Neuronal stem cell (in vitro differentiated cells): ENCODE measurements at regions not wholly inside any gene's neighbourhood (a gene's known extent, or its start where the extent isn't known, plus 50 kb on each side); places are given as distances from the start of the nearest gene placed in this dataset.

Experiments used
- DNase-seq: peaks from one replicate; pipeline ENCODE4 v3.0.0-alpha.2; 2013; ENCODE audit warnings: low spot score
- H2AFZ ChIP-seq: one replicate; pipeline ENCODE4 v1.6.1; 2013; ENCODE audit warnings: mild to moderate bottlenecking, low read length, inconsistent platforms
- H2AK5ac ChIP-seq: 2 replicates; pipeline ENCODE4 v1.6.1; 2013; ENCODE audit warnings: low read depth, mild to moderate bottlenecking, inconsistent platforms, low read length, moderate library complexity, mixed read lengths
- H2BK120ac ChIP-seq: 2 replicates; pipeline ENCODE4 v1.6.1; 2013; ENCODE audit warnings: low read depth, mild to moderate bottlenecking, inconsistent platforms, low read length, moderate library complexity, mixed read lengths
- H2BK12ac ChIP-seq: one replicate; pipeline ENCODE4 v1.6.1; 2013; ENCODE audit warnings: low read length, inconsistent platforms
- H2BK15ac ChIP-seq: 2 replicates; pipeline ENCODE4 v1.6.1; 2013; ENCODE audit warnings: mild to moderate bottlenecking, low read length, inconsistent platforms, mixed read lengths
- H2BK5ac ChIP-seq: one replicate; pipeline ENCODE4 v1.6.1; 2013; ENCODE audit warnings: inconsistent platforms, mild to moderate bottlenecking, low read length, moderate library complexity
- H3K14ac ChIP-seq: one replicate; pipeline ENCODE4 v1.6.1; 2013; ENCODE audit warnings: low read length, inconsistent platforms
- H3K18ac ChIP-seq: 2 replicates; pipeline ENCODE4 v1.6.1; 2013; ENCODE audit warnings: low read length, inconsistent platforms
- H3K23ac ChIP-seq: 2 replicates; pipeline ENCODE4 v1.6.1; 2013; ENCODE audit warnings: low read depth, mild to moderate bottlenecking, mixed read lengths, low read length, inconsistent platforms; ENCODE audit not compliant: poor library complexity
- H3K27ac ChIP-seq: replicated peaks from 3 replicates; pipeline ENCODE4 v1.5.1; 2013; ENCODE audit warnings: low read length, inconsistent platforms
- H3K27me3 ChIP-seq, 3 experiments: 2 replicates each; pipeline ENCODE4 v1.6.1; 2013; ENCODE audit warnings: low read length in 3 of 3, mild to moderate bottlenecking in 2 of 3, inconsistent platforms in 1 of 3, low read depth in 1 of 3, mixed read lengths in 1 of 3, moderate library complexity in 1 of 3; ENCODE audit not compliant: control insufficient read depth in 3 of 3, insufficient read depth in 3 of 3
- H3K36me3 ChIP-seq, 2 donors: replicated peaks in 1 of 2; 2 replicates each; pipeline ENCODE4 v1.6.1; 2013; ENCODE audit warnings: low read length in 2 of 2; ENCODE audit not compliant: control insufficient read depth in 2 of 2, insufficient read depth in 2 of 2
- H3K4ac ChIP-seq: 2 replicates; pipeline ENCODE4 v1.6.1; 2013; ENCODE audit warnings: inconsistent platforms, mild to moderate bottlenecking, low read length, moderate library complexity
- H3K4me1 ChIP-seq, 2 donors: 1 replicate in 1 of 2; 2 replicates in 1 of 2; pipeline ENCODE4 v1.6.1; 2013; ENCODE audit warnings: low read length in 2 of 2, low read depth in 1 of 2; ENCODE audit not compliant: control insufficient read depth in 2 of 2, insufficient read depth in 1 of 2
- H3K4me2 ChIP-seq: one replicate; pipeline ENCODE4 v1.6.1; 2013; ENCODE audit warnings: mild to moderate bottlenecking, low read length, inconsistent platforms; ENCODE audit not compliant: insufficient read depth, poor library complexity, severe bottlenecking
- H3K4me3 ChIP-seq, 2 donors: 2 replicates each; pipeline ENCODE4 v1.5.1; 2013; ENCODE audit warnings: low read length in 2 of 2, mild to moderate bottlenecking in 2 of 2, inconsistent platforms in 1 of 2, moderate library complexity in 1 of 2
- H3K79me1 ChIP-seq: one replicate; pipeline ENCODE4 v1.6.1; 2013; ENCODE audit warnings: low read depth, mild to moderate bottlenecking, inconsistent platforms, low read length, moderate library complexity
- H3K9ac ChIP-seq: one replicate; pipeline ENCODE4 v1.6.1; 2013; ENCODE audit warnings: mild to moderate bottlenecking, low read depth, low read length, inconsistent platforms; ENCODE audit not compliant: poor library complexity
- H3K9me3 ChIP-seq, 2 donors: replicated peaks in 1 of 2; 2 replicates each; pipeline versions ENCODE3 to v1.6.1; 2013; ENCODE audit warnings: low read length in 2 of 2, mild to moderate bottlenecking in 2 of 2, inconsistent platforms in 1 of 2, low read depth in 1 of 2, mixed read lengths in 1 of 2, moderate library complexity in 1 of 2; ENCODE audit not compliant: control insufficient read depth in 2 of 2, insufficient read depth in 1 of 2
- H4K8ac ChIP-seq: one replicate; pipeline ENCODE4 v1.6.1; 2013; ENCODE audit warnings: low read depth, mild to moderate bottlenecking, inconsistent platforms, low read length, moderate library complexity
- H4K91ac ChIP-seq: one replicate; pipeline ENCODE4 v1.6.1; 2013; ENCODE audit warnings: low read length, low read depth, mild to moderate bottlenecking, inconsistent platforms; ENCODE audit not compliant: poor library complexity
- WGBS, 2 donors: extraction: QIAGEN DNeasy Blood & Tissue Kit; methylation state at CpG; one replicate each; pipeline ENCODE4 v1.1.7; 2013; ENCODE audit warnings: missing lambda C conversion rate in 2 of 2, mixed read lengths in 1 of 2; ENCODE audit not compliant: insufficient read length in 2 of 2, insufficient replicate concordance in 1 of 2; ENCODE audit errors: extremely low coverage in 2 of 2; 5-methylcytosine and 5-hydroxymethylcytosine counted together

DNA sequence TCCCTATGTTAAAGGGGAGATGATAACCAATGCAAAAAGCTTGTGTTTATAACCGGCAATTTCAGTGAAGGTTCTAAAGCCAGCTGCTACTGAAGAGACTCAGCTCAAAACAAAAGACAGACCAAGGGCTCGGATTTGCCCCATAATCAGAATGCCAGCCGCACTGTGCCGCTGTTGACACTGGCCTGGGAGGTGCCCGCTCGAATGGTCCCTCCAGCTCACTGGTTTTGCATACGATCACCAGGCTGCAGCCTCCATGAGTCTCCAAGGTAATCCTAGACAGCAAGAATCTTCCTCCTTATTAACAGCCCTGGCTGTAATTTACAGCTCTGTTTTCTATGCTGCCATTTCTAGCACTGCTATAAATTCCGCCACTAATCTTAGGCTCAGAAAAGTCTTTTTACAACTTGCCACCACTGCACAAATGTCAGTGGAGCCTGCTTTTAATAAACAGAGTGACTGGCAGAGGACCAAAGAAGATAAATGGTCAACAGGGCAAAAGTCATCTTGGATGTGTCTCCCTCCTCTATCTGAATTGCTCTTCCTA lies 155.7 kb upstream of the SH3BP4 start:
- H3K27ac ChIP-seq, result no peak overlapping the region
- no CpG with 5 or more reads among the region's 8 CpGs for WGBS, 2 donors

DNA sequence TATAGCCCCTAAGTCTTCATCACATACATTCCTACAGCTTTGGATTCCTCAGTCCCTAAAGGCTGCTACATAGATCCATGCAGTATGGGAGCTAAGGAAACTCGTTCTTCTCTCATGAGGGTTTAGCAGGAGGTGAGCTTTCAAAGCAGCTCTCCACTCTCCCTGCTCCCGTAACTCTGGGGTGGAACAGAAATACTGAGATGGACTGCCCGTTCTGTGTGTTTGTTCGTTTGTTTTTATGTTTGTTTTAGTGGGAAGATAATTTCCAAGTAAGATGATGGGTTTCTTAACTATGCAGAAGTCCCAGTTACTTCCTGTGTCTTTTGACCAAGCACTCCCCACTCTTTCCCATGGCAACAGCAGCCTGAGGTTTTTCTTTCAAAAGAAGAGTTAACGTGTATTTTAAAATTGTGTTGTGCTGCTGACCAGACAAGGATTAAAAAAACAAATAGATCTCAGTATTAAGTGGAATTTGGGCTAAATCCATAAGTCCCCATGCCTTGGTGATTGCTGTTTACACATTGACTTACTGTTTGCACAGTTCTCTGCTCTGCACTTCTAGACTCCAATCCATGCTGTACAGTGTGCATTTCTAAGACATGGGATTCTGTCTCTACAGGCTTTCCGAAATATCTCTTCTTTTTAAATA lies 156.4 kb upstream of the SH3BP4 start:
- no peak overlapping the region for H4K8ac ChIP-seq
- H3K4me2 ChIP-seq, result no peak overlapping the region
- no peaks in the 10 kb centered on the region for H3K9me3 ChIP-seq
- no peak overlapping the region for H3K14ac ChIP-seq
- no peak overlapping the region for H2BK120ac ChIP-seq
- H3K4ac ChIP-seq, result no peak overlapping the region
- H2BK15ac ChIP-seq, result no peak overlapping the region
- no peak overlapping the region for H2AK5ac ChIP-seq
- H3K23ac ChIP-seq, result no peak overlapping the region
- DNase-seq, result no peak
- H2BK5ac ChIP-seq, result no peak overlapping the region
- H3K9ac ChIP-seq, result no peak overlapping the region
- H3K27ac ChIP-seq, result no peak overlapping the region
- H3K79me1 ChIP-seq, result no peaks in the 10 kb centered on the region
- no CpG with 5 or more reads among the region's 6 CpGs for WGBS, 2 donors
- H3K18ac ChIP-seq, result no peak overlapping the region
- H3K27me3 ChIP-seq, result no peaks in the 10 kb centered on the region
- peak overlapping the region; percentile 61 for H2AFZ ChIP-seq
- no peak overlapping the region for H3K4me3 ChIP-seq
- no peaks in the 10 kb centered on the region for H3K36me3 ChIP-seq
- no peak overlapping the region for H2BK12ac ChIP-seq
- H4K91ac ChIP-seq, result no peak overlapping the region
- peaks cover 5 to 23% of the 10 kb centered on the region in 2 donors for H3K4me1 ChIP-seq

More for the DNA sequence above, 155.7 kb upstream of the SH3BP4 start:
- Histone ChIP-seq H3K9me3 (no peaks in the 10 kb centered on the region), H3K79me1 (no peaks in the 10 kb centered on the region), H3K4me2 (no peak overlapping the region), H3K4me3 (no peak overlapping the region), H4K8ac (no peak overlapping the region), H3K36me3 (no peaks in the 10 kb centered on the region), H3K23ac (no peak overlapping the region), H2BK15ac (no peak overlapping the region), H3K18ac (no peak overlapping the region), H2BK5ac (no peak overlapping the region), H2BK12ac (no peak overlapping the region), H2BK120ac (no peak overlapping the region), H3K9ac (no peak overlapping the region), H2AK5ac (no peak overlapping the region), H3K4me1 (peaks cover 5 to 23% of the 10 kb centered on the region in 2 donors), H3K27me3 (no peaks in the 10 kb centered on the region), H2AFZ (no peak overlapping the region), H3K14ac (no peak overlapping the region), H3K4ac (no peak overlapping the region), H4K91ac (no peak overlapping the region)
- no peak for DNase-seq

DNA sequence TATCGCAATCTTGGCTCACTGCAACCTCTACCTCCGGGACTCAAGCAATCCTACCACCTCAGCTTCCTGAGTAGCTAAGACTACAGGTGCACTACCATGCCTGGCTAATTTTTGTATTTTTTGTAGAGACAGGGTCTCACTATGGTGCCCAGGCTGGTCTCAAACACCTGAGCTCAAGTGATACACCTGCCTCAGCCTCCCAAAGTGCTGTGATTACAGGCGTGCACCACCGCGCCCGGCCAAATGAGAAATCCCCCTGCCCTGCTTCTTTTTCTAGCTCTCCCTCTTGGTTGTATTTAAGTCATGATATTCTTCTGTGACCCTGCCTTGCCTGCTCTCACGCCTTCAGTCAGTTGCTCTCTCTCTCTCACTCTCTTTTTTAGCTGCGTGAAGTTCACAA lies 157.0 kb upstream of the SH3BP4 start:
- H3K23ac ChIP-seq, result no peak overlapping the region
- no peak overlapping the region for H2BK12ac ChIP-seq
- H3K36me3 ChIP-seq, result no peaks in the 10 kb centered on the region
- no CpG with 5 or more reads among the region's 8 CpGs for WGBS, 2 donors
- H2AFZ ChIP-seq, result peak overlapping the region; percentile 61
- H2AK5ac ChIP-seq, result no peak overlapping the region
- no peak overlapping the region for H2BK15ac ChIP-seq
- peaks cover 6 to 23% of the 10 kb centered on the region in 2 donors for H3K4me1 ChIP-seq
- no peak overlapping the region for H3K4me2 ChIP-seq
- no peak overlapping the region for H2BK120ac ChIP-seq
- no peak overlapping the region for H3K27ac ChIP-seq
- no peak overlapping the region for H2BK5ac ChIP-seq
- H3K18ac ChIP-seq, result no peak overlapping the region
- no peak overlapping the region for H4K91ac ChIP-seq
- H3K14ac ChIP-seq, result no peak overlapping the region
- no peak overlapping the region for H3K9ac ChIP-seq
- H4K8ac ChIP-seq, result no peak overlapping the region
- H3K4me3 ChIP-seq, result no peak overlapping the region
- no peaks in the 10 kb centered on the region for H3K79me1 ChIP-seq
- no peaks in the 10 kb centered on the region for H3K9me3 ChIP-seq
- H3K4ac ChIP-seq, result no peak overlapping the region
- DNase-seq, result no peak
- H3K27me3 ChIP-seq, result no peaks in the 10 kb centered on the region

DNA sequence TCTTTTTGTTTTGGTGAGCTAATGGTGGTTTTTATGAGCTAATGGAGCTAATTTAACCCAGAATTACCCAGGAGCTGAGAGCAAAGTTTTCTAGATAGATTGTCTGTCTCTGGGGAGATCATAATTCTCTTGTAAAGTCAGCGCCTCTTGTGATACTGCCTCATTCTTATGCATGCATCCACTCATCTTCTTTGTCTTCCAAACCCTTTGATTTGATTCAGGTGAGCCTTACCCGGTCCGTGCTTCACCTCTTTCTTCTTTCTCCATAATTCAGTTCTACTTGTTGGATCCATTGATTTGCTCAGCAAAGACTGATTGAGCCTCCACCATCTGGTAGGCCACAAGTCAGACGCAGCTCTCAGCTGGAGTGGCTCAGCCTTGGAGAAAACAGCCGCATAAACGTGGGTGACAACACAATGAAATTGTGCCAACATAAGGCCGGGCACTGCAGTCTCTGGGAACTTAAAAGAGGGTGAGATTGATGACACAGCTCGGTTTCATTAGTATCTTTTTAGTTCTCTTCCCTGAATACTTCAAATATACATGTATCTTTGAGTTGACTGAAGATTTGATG lies 158.5 kb upstream of the SH3BP4 start:
- Histone ChIP-seq H3K9ac (no peak overlapping the region), H3K4ac (no peak overlapping the region), H3K36me3 (no peaks in the 10 kb centered on the region), H3K14ac (no peak overlapping the region), H3K4me3 (no peak overlapping the region), H2BK12ac (no peak overlapping the region), H2AFZ (peak overlapping the region; percentile 86), H2BK5ac (no peak overlapping the region), H4K8ac (no peak overlapping the region), H2BK15ac (no peak overlapping the region), H3K23ac (no peak overlapping the region), H3K27me3 (no peaks in the 10 kb centered on the region), H3K4me2 (no peak overlapping the region), H2BK120ac (no peak overlapping the region), H3K18ac (no peak overlapping the region), H4K91ac (no peak overlapping the region), H3K79me1 (no peaks in the 10 kb centered on the region), H3K9me3 (no peaks in the 10 kb centered on the region), H3K27ac (no peak overlapping the region), H2AK5ac (no peak overlapping the region), H3K4me1 (peaks cover 9 to 27% of the 10 kb centered on the region in 2 donors)
- no CpG with 5 or more reads among the region's 8 CpGs for WGBS, 2 donors
- no peak for DNase-seq
